ENCODE measurements at regions not wholly inside any gene's neighbourhood (a gene's known extent, or its start where the extent isn't known, plus 50 kb on each side); places are given as distances from the start of the nearest gene placed in this dataset.

DNA sequence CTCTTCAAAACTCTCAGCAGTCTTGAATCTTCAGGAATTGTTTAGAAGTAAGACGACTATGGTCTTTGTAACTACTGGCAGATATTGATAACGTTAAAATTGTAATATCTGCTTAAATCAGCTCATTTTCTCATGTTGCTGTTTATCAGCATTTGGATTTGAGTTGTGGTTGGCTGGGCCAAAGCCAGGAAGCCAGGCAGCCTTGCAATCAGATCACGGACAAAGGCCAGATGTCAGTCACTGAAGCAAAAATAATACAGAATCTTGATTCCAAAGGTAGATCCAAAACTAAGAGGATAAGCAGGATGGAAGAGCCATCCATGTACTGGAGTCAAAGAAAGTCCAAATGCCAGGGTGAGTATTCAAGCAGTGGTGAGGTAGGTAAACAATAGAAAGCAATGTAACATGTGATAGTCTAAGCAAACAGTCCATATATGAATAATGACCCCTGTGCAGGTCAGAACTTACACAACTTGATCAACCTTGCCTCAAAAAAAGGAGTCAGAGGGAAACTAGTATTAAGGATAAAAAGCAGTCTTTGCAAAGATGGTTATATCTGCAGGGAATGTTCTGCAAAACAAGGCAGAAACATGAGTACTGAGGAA lies 95.8 kb upstream of the RAP1B start:
- Histone ChIP-seq H3K27me3 (ENCODE audit: control insufficient read depth, insufficient read depth) (no peaks in the 10 kb centered on the region), H3K9me3 (ENCODE audit: control insufficient read depth, low read length) (no peaks in the 10 kb centered on the region), H3K4me1 (ENCODE audit: control insufficient read depth, insufficient read depth, low read length) (no peaks in the 10 kb centered on the region), H3K4me3 (ENCODE audit: low read length) (no peak overlapping the region), H3K27ac (ENCODE audit: low read length) (no peak overlapping the region)
- intact Hi-C loops (cut with DNase I): no loop called here
- ATAC-seq: no peak
- no peak for DNase-seq
- 70% methylated on average over 3 of the region's 3 CpGs for WGBS

GRCh38 chr12:68515793-68516192 lies 94.9 kb upstream of the RAP1B start:
- DNase-seq: no peak
- Histone ChIP-seq H3K27me3 (ENCODE audit: control insufficient read depth, insufficient read depth) (no peaks in the 10 kb centered on the region), H3K27ac (ENCODE audit: low read length) (no peak overlapping the region), H3K4me1 (ENCODE audit: control insufficient read depth, insufficient read depth, low read length) (no peaks in the 10 kb centered on the region), H3K9me3 (ENCODE audit: control insufficient read depth, low read length) (no peaks in the 10 kb centered on the region), H3K4me3 (ENCODE audit: low read length) (no peak overlapping the region)
- WGBS: 95% methylated on average over 2 of the region's 2 CpGs
- intact Hi-C loops (cut with DNase I): no loop called here
- no peak for ATAC-seq

- no peak overlapping the region for H3K27ac ChIP-seq (ENCODE audit: low read length)
- H3K9me3 ChIP-seq (ENCODE audit: control insufficient read depth, low read length): no peaks in the 10 kb centered on the region
- WGBS: 33% methylated on average over 5 of the region's 5 CpGs
- DNase-seq: no peak
- H3K27me3 ChIP-seq (ENCODE audit: control insufficient read depth, insufficient read depth): no peaks in the 10 kb centered on the region
- no peak overlapping the region for H3K4me3 ChIP-seq (ENCODE audit: low read length)
- peak; percentile 65 to 88 for ATAC-seq
- no peaks in the 10 kb centered on the region for H3K4me1 ChIP-seq (ENCODE audit: control insufficient read depth, insufficient read depth, low read length)
- intact Hi-C loops (cut with DNase I): loop anchor here in 1 of 4 donors (5.0 kb wide), 1 partner anchor 91 kb away; the partner anchor contains the start of gene RAP1B
Measured at GRCh38 chr12:68521321-68521839, 89.3 kb upstream of the RAP1B start.

GRCh38 chr12:68521848-68522502 lies 88.7 kb upstream of the RAP1B start:
- 64% methylated on average over 5 of the region's 5 CpGs for WGBS
- ATAC-seq (no peak), DNase-seq (no peak)
- Histone ChIP-seq H3K4me3 (ENCODE audit: low read length) (no peak overlapping the region), H3K4me1 (ENCODE audit: control insufficient read depth, insufficient read depth, low read length) (no peaks in the 10 kb centered on the region), H3K9me3 (ENCODE audit: control insufficient read depth, low read length) (no peaks in the 10 kb centered on the region), H3K27me3 (ENCODE audit: control insufficient read depth, insufficient read depth) (no peaks in the 10 kb centered on the region), H3K27ac (ENCODE audit: low read length) (no peak overlapping the region)
- intact Hi-C loops (cut with DNase I): loop anchor here in 1 of 4 donors (5.0 kb wide), 1 partner anchor 90 kb away; the partner anchor contains the start of gene RAP1B

- no peak overlapping the region for H3K4me3 ChIP-seq (ENCODE audit: low read length)
- intact Hi-C loops (cut with DNase I): no loop called here
Measured at GRCh38 chr12:68529466-68529865, 81.2 kb upstream of the RAP1B start.

DNA sequence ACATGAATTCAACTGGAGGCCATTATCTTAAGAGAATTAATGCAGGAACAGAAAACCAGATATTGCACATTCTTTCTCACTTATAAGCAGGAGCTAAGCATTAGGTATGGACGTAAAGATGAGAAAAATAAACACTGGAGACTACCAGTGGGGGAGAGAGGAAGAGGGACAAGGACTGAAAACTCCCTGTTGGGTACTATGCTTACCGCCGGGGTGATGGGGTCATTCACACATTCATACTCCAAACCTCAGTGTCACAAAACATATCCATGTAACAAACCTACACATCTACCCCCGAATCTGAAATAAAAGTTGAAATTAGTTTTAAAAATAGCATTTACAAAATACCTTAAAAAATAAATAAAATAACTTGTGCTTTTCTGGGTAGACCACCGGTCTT lies 80.8 kb upstream of the RAP1B start:
- DNase-seq (no peak), ATAC-seq (no peak)
- H3K27me3 ChIP-seq (ENCODE audit: control insufficient read depth, insufficient read depth): no peaks in the 10 kb centered on the region
- H3K4me1 ChIP-seq (ENCODE audit: control insufficient read depth, insufficient read depth, low read length): peaks cover 2% of the 10 kb centered on the region
- no peaks in the 10 kb centered on the region for H3K9me3 ChIP-seq (ENCODE audit: control insufficient read depth, low read length)
- no peak overlapping the region for H3K4me3 ChIP-seq (ENCODE audit: low read length)
- WGBS: 92% methylated on average over 5 of the region's 5 CpGs
- H3K27ac ChIP-seq (ENCODE audit: low read length): no peak overlapping the region
- intact Hi-C loops (cut with DNase I): loop anchor here in 1 of 4 donors (10.0 kb wide), 1 partner anchor 75 kb away; no protein-coding TSS in a partner anchor

More at GRCh38 chr12:68529466-68529865, 81.2 kb upstream of the RAP1B start:
- Histone ChIP-seq H3K9me3 (ENCODE audit: control insufficient read depth, low read length) (no peaks in the 10 kb centered on the region), H3K4me1 (ENCODE audit: control insufficient read depth, insufficient read depth, low read length) (peaks cover 2% of the 10 kb centered on the region), H3K27me3 (ENCODE audit: control insufficient read depth, insufficient read depth) (no peaks in the 10 kb centered on the region), H3K27ac (ENCODE audit: low read length) (no peak overlapping the region)
- DNase-seq (peak in 1 of 3 donors; percentile 25), ATAC-seq (no peak)
- 69% methylated on average over 6 of the region's 6 CpGs for WGBS

DNA sequence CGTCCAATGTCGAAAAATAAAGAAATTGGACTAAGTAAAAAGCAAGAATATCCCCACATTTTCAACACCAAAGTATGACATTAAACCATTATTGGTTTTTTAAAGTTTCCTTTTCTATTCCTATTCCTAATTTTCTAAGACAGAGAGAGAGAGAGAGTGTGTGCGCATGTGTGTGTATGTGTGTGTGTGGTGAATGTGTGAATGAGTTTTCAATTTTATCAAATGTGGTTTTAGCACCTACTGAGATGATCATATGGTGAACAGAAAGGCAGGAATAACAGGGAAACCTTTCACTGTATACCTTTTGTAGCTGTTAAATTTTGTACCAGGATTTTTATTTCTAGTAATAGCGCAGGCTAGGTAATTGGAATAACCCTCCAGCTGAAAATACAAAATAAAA lies 80.4 kb upstream of the RAP1B start:
- 98% methylated on average over 4 of the region's 4 CpGs for WGBS
- Histone ChIP-seq H3K27me3 (ENCODE audit: control insufficient read depth, insufficient read depth) (no peaks in the 10 kb centered on the region), H3K27ac (ENCODE audit: low read length) (no peak overlapping the region), H3K4me1 (ENCODE audit: control insufficient read depth, insufficient read depth, low read length) (peaks cover 2% of the 10 kb centered on the region), H3K4me3 (ENCODE audit: low read length) (no peak overlapping the region), H3K9me3 (ENCODE audit: control insufficient read depth, low read length) (no peaks in the 10 kb centered on the region)
- DNase-seq: no peak
- no peak for ATAC-seq
- intact Hi-C loops (cut with DNase I): loop anchor here in 1 of 4 donors (10.0 kb wide), 1 partner anchor 75 kb away; no protein-coding TSS in a partner anchor

- no peaks in the 10 kb centered on the region for H3K9me3 ChIP-seq (ENCODE audit: control insufficient read depth, low read length)
- H3K4me3 ChIP-seq (ENCODE audit: low read length): no peak overlapping the region
- intact Hi-C loops (cut with DNase I): loop anchor here in 1 of 4 donors (10.0 kb wide), 1 partner anchor 74 kb away; no protein-coding TSS in a partner anchor
- no peaks in the 10 kb centered on the region for H3K27me3 ChIP-seq (ENCODE audit: control insufficient read depth, insufficient read depth)
- WGBS: 30% methylated on average over 1 of the region's 1 CpG
- no peak overlapping the region for H3K27ac ChIP-seq (ENCODE audit: low read length)
- DNase-seq (peak in 2 of 3 donors; percentile 18 to 22), ATAC-seq (peak; percentile 75 to 77)
- H3K4me1 ChIP-seq (ENCODE audit: control insufficient read depth, insufficient read depth, low read length): peaks cover 2% of the 10 kb centered on the region
Measured at GRCh38 chr12:68530965-68531364, 79.7 kb upstream of the RAP1B start.

GRCh38 chr12:68532204-68532886 lies 78.4 kb upstream of the RAP1B start:
- WGBS: 55% methylated on average over 1 of the region's 1 CpG
- Histone ChIP-seq H3K27me3 (ENCODE audit: control insufficient read depth, insufficient read depth) (no peaks in the 10 kb centered on the region), H3K9me3 (ENCODE audit: control insufficient read depth, low read length) (no peaks in the 10 kb centered on the region), H3K27ac (ENCODE audit: low read length) (no peak overlapping the region), H3K4me1 (ENCODE audit: control insufficient read depth, insufficient read depth, low read length) (peaks cover 2% of the 10 kb centered on the region), H3K4me3 (ENCODE audit: low read length) (no peak overlapping the region)
- intact Hi-C loops (cut with DNase I): loop anchor here in 1 of 4 donors (10.0 kb wide), 1 partner anchor 72 kb away; no protein-coding TSS in a partner anchor
- ATAC-seq (peak in 1 of 2 donors; percentile 61), DNase-seq (no peak)

DNA sequence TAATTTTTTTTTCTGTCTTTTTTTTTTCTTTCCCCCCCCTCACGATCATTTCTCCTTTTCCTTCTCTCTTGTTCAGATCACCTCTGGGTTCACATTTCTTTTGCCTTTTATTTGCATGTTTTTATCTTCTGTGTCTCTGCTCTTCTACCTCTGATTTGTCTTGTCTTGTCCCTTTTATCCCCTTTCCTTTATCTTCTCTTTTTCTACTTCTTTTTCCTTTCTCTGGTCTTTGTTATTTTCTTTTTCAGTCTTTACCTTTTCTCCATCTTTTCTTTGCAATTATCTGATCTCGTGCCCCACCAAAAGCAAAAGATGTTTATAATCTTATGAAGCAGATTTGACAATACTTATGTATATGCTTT lies 77.8 kb upstream of the RAP1B start:
- Histone ChIP-seq H3K9me3 (ENCODE audit: control insufficient read depth, low read length) (no peaks in the 10 kb centered on the region), H3K4me3 (ENCODE audit: low read length) (no peak overlapping the region), H3K27ac (ENCODE audit: low read length) (no peak overlapping the region), H3K4me1 (ENCODE audit: control insufficient read depth, insufficient read depth, low read length) (peaks cover 2% of the 10 kb centered on the region), H3K27me3 (ENCODE audit: control insufficient read depth, insufficient read depth) (no peaks in the 10 kb centered on the region)
- WGBS: 80% methylated on average over 2 of the region's 2 CpGs
- DNase-seq (no peak), ATAC-seq (no peak)
- intact Hi-C loops (cut with DNase I): loop anchor here in 1 of 4 donors (10.0 kb wide), 1 partner anchor 72 kb away; no protein-coding TSS in a partner anchor

DNA sequence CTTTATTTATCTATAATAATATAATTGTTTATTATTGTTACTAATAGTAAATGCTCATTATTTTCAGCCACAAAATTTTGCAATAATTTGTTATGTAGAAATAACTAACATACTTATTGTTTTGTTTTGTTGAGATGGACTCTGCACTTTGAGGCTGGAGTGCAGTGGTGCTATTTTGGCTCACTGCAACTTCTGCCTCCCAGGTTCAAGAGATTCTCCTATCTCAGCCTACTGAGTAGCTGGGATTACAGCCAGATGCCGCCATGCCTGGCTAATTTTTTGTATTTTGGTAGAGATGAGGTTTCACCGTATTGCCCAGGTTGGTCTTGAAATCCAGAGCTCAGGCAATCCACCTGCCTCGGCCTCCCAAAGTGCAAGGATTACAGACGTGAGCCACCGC lies 76.6 kb upstream of the RAP1B start:
- no peak for ATAC-seq
- H3K4me3 ChIP-seq (ENCODE audit: low read length): no peak overlapping the region
- H3K4me1 ChIP-seq (ENCODE audit: control insufficient read depth, insufficient read depth, low read length): peaks cover 2% of the 10 kb centered on the region
- 96% methylated on average over 5 of the region's 5 CpGs for WGBS
- no peaks in the 10 kb centered on the region for H3K27me3 ChIP-seq (ENCODE audit: control insufficient read depth, insufficient read depth)
- H3K27ac ChIP-seq (ENCODE audit: low read length): no peak overlapping the region
- intact Hi-C loops (cut with DNase I): loop anchor here in 1 of 4 donors (10.0 kb wide), 1 partner anchor 71 kb away; no protein-coding TSS in a partner anchor
- DNase-seq: no peak
- no peaks in the 10 kb centered on the region for H3K9me3 ChIP-seq (ENCODE audit: control insufficient read depth, low read length)

Data from right cardiac atrium (tissue), 5 donors.